ACC112 (cell line): ENCODE measurements at regions not wholly inside any gene's neighbourhood (a gene's known extent, or its start where the extent isn't known, plus 50 kb on each side); places are given as distances from the start of the nearest gene placed in this dataset.

Experiments used
- H2AFZ ChIP-seq: fragments of 200-600 bp; sonication (generic); one replicate; pipeline ENCODE4 v1.6.0; 2017; ENCODE audit warnings: antibody characterized with exemption, low read length; ENCODE audit not compliant: unreplicated experiment
- H3K27ac ChIP-seq: fragments of 200-600 bp; sonication (generic); 2 replicates; pipeline ENCODE4 v1.5.1; 2014; ENCODE audit warnings: low read depth, mild to moderate bottlenecking, antibody characterized with exemption, low read length, moderate library complexity
- H3K27me3 ChIP-seq: fragments of 200-600 bp; sonication (generic); 2 replicates; pipeline ENCODE4 v1.6.1; 2014; ENCODE audit warnings: mild to moderate bottlenecking, antibody characterized with exemption, low read length, moderate library complexity, mixed read lengths; ENCODE audit not compliant: insufficient read depth
- H3K36me3 ChIP-seq: fragments of 200-600 bp; sonication (generic); 2 replicates; pipeline ENCODE4 v1.6.1; 2016; ENCODE audit warnings: mild to moderate bottlenecking, antibody characterized with exemption, low read length, moderate library complexity, mixed read lengths; ENCODE audit not compliant: insufficient read depth
- H3K4me1 ChIP-seq: fragments of 200-600 bp; sonication (generic); one replicate; pipeline ENCODE4 v1.6.1; 2016; ENCODE audit warnings: low read length, mixed read lengths; ENCODE audit not compliant: insufficient read depth, unreplicated experiment, control insufficient read depth
- H3K4me3 ChIP-seq: fragments of 200-600 bp; sonication (generic); 2 replicates; pipeline ENCODE4 v1.5.1; 2014; ENCODE audit warnings: mild to moderate bottlenecking, low read depth, low read length
- H3K79me2 ChIP-seq: fragments of 200-600 bp; sonication (generic); one replicate; pipeline ENCODE4 v1.6.0; 2016; ENCODE audit warnings: low read length; ENCODE audit not compliant: control insufficient read depth, unreplicated experiment, insufficient read depth

DNA sequence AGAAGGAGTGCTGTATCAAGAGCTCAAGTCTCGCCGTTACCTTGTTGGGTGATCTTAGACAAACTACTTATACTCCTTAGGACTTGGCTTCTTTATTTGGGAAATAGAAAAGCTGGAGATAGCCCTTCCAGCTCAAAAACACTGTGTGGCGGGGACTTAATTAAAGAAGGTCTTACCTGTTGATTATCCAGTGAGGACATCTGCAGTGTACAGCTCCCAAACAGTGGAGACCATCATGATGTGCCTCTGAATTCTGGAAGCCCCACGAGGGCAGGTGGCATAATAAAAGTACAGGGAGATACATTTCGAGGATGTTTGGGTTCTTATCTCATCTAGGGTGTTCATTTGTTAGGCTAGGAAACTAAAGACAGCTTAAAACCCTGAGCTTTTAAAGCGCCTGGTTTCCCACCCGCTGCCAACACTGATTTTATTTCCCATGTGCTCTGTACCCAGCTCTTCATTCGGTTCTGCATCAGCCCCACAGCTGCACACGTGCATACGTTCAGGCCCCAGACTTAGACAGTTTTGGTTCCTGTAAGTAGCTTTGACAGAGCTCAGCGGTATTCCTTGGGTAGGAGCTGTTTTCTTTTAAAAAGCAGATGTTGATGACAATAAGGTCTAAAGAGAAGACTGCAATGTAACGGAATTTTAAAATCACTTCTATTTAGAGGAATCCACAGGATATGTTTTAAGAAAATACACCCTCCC is 80.5 kb upstream of the SIX2 start:
- H3K4me1 ChIP-seq = no peaks in the 10 kb centered on the region
- no peaks in the 10 kb centered on the region for H3K36me3 ChIP-seq
- no peak overlapping the region for H3K4me3 ChIP-seq
- H3K79me2 ChIP-seq = no peaks in the 10 kb centered on the region
- no peak overlapping the region for H2AFZ ChIP-seq
- H3K27me3 ChIP-seq = no peaks in the 10 kb centered on the region
- H3K27ac ChIP-seq = no peak overlapping the region

DNA sequence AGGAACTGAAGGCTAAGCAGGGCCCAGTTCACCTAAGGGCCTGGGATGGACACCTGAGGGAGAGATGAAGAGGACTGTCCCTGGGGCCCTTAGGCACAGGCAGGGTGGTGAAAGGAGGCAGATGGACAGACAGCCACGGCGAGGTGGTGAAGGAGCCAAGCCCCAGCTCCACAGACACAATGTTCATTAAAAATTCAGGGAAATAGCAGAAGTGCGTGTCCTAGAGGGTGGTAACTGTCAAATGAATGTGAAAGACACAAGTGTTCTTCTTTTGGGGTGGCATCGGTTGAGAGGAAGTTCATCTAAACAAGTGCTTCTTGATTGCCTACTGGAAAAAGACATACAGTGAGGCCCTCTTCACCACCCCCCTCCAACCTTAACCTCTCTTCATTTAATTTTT is 76.2 kb upstream of the SIX2 start:
- H3K4me1 ChIP-seq = no peaks in the 10 kb centered on the region
- no peaks in the 10 kb centered on the region for H3K36me3 ChIP-seq
- H3K27me3 ChIP-seq = no peaks in the 10 kb centered on the region
- H3K79me2 ChIP-seq = no peaks in the 10 kb centered on the region
- H2AFZ ChIP-seq = no peak overlapping the region
- H3K27ac ChIP-seq = no peak overlapping the region
- H3K4me3 ChIP-seq = no peak overlapping the region

DNA sequence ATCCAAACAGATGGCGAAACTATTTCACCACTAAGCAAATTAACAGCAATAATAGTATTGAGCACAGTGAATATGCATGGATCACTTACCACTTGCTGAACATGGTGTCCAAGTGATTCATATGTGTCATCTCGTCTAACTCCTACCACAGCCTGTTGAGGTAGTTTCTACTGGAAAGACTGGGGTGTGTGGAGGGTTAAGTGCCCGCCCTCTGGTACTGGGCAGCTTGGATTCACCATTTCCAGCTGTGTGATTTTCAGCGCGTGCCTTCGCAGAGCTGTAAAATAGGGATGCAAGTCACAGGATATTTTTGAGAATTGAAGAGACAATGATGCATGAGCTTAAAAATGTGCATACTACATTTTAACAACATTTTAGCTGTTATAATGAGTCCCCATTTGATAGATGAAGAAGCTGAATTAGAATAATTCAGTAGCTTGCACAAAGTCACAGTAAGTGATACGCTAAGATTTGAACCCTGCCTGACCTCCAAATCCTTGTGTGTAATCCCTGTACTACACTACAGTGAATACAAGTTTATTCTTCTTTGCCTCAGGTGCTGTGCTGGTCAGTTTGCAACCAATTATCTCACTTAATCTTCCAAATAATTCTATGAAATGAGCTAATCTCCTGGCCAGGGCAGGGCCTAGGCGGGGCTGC is 75.2 kb upstream of the SIX2 start:
- Histone ChIP-seq H3K27me3 (no peaks in the 10 kb centered on the region), H3K4me3 (no peak overlapping the region), H2AFZ (no peak overlapping the region), H3K79me2 (no peaks in the 10 kb centered on the region), H3K4me1 (no peaks in the 10 kb centered on the region), H3K27ac (no peak overlapping the region), H3K36me3 (no peaks in the 10 kb centered on the region)

DNA sequence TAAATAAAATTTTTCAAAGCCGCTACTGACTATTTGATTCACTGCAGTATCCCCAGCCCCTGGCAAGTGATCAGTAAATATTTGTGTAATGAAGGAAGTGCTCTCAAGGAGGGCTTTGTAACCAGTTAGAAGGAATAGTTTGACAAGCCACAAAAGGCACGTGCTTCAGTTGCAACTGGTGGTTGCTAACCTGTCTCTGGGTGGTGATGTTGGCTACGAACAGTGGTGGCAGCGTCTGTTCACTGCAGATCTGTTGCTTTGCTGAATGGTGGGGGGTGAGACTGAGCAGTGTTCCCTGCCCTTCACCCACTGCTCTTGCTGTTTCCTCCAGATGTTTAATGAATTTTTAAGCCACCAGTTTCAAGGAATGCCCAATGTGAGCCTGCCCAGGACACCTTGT is 73.9 kb upstream of the SIX2 start:
- no peak overlapping the region for H3K4me3 ChIP-seq
- no peak overlapping the region for H3K27ac ChIP-seq
- H3K79me2 ChIP-seq = no peaks in the 10 kb centered on the region
- no peaks in the 10 kb centered on the region for H3K36me3 ChIP-seq
- H3K4me1 ChIP-seq = no peaks in the 10 kb centered on the region
- no peak overlapping the region for H2AFZ ChIP-seq
- no peaks in the 10 kb centered on the region for H3K27me3 ChIP-seq

DNA sequence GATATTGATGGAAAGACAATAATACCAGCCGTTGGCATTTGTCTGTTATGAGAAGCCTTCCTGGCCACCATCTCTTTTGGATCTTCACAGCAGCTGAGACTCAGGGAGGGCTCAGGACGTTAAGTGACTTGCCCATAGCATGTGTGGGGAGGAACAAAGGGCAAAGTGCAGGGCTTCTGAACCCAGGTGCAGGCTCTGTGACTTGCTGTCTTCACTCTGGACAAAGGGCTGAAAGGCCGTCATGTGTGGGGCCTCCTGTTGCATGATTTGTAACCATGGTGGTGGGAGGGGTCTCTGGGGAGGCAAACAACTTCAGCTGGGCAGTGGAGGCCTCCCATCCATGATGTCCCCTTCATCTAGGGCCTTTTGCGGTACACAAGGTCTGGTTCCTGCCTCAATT is 65.5 kb upstream of the SIX2 start:
- no peak overlapping the region for H3K4me3 ChIP-seq
- H3K27ac ChIP-seq = no peak overlapping the region
- H3K79me2 ChIP-seq = no peaks in the 10 kb centered on the region
- H3K27me3 ChIP-seq = 0 out of 2 replicates have a peak, but pooled peaks cover 4% of the 10 kb centered on the region
- no peaks in the 10 kb centered on the region for H3K36me3 ChIP-seq
- no peak overlapping the region for H2AFZ ChIP-seq
- H3K4me1 ChIP-seq = peaks cover 6% of the 10 kb centered on the region

DNA sequence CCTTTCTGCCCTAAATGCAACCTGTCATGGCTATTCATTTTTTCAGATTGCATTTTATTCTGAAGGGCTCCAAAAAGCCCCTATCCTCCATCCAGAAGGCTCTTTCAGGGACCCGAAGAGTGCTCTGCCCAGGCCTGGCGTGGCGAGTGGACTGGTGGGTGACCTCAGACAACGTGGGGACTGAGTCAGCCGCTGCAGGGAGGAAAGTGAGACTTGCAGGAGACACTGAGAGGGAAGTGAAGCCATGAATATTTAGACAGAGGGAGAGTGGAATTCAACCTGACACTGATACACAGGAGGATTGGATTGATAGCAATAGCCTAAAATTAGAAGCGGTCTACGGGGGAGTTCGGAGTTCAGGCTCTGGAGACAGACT is 63.6 kb upstream of the SIX2 start:
- Histone ChIP-seq H3K27me3 (0 out of 2 replicates have a peak, but pooled peaks cover 4% of the 10 kb centered on the region), H3K4me1 (peaks cover 6% of the 10 kb centered on the region), H3K4me3 (no peak overlapping the region), H3K79me2 (no peaks in the 10 kb centered on the region), H3K36me3 (no peaks in the 10 kb centered on the region), H3K27ac (no peak overlapping the region), H2AFZ (no peak overlapping the region)

DNA sequence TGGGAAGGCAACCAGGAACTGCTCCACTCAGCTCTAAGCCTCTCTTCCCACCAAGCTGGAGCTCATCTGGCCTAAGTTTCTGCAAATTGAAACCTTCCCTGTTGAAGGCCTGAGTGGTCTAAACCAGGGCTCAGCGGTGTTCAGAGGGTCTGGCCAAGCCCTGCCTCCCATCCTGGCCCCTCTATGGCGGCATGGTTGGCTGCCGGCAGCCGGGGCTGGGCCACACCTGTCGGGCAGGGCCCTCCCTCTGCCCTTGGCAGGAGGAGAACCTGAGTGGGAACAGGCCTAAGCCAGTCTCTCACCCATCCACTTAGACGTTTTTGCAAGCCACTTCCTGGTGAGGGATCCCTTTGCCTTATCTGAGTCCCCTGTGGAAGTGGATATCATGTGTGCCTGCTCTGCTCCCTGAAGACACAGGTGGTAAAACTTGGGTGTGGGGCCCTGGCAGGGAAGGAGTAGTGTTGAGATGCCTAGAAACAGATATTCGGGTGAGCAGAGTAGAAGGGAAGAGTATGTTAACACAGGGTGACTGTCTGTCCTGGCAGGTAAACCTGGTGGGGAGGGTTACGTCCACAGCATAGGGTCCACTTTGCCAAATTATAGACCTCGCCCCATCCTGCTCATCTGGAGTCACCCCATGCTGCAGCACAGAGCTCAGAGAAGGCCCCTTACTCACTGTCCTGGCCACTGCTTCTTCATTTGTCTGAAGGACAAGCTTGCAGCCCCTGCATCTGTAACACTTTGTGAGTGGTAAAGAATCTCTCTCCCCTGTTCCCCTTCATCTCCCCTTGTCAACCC is 63.0 kb upstream of the SIX2 start:
- no peaks in the 10 kb centered on the region for H3K79me2 ChIP-seq
- no peak overlapping the region for H3K27ac ChIP-seq
- no peak overlapping the region for H2AFZ ChIP-seq
- H3K36me3 ChIP-seq = no peaks in the 10 kb centered on the region
- peaks cover 6% of the 10 kb centered on the region for H3K4me1 ChIP-seq
- no peak overlapping the region for H3K4me3 ChIP-seq
- 0 out of 2 replicates have a peak, but pooled peaks cover 4% of the 10 kb centered on the region for H3K27me3 ChIP-seq

DNA sequence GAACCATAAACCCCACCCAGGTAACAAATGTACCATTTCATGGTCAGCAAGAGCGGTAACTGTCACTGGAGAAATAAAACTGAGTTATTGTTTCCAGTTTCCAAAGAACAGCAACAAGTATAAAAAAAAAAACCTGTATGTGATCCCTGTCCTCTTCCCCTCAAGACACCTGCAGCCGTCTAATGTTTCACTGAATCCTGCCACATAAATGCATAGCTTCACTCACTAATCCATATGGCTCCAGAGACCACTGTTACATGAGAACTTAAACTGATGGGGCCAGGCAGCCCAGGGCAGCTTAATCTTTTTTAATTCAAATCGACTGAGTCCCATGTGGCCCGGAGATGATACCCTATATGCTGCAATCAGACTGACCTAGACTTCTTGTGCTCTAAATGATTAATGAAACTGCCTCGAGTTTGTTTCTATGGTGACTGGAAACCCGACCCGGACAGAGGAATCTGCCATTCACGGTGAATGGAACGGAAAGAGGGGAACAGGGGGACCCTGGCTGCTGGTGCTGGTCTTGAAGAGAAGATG is 60.9 kb upstream of the SIX2 start:
- Histone ChIP-seq H3K4me1 (peaks cover 6% of the 10 kb centered on the region), H3K27ac (no peak overlapping the region)

DNA sequence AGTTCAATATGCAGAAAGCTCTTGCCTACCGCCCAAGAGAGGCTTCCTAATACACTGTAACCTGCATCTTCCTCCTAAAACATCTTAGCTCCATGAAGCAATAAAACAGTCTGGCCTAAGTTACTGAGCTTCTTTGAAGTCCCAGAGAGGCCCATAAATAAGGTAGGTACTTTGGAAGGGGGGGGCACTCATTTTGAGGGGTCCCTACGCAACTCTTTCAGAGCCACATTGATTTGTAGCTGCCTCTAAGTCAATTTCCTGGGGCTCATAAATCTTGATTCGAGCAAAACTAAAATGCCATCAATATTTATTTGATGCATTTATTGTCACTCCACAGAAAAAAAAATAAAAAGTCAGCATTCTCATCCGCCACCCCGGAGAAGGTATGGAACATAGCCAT is 60.4 kb upstream of the SIX2 start:
- H3K27ac ChIP-seq = no peak overlapping the region
- no peaks in the 10 kb centered on the region for H3K36me3 ChIP-seq
- no peaks in the 10 kb centered on the region for H3K79me2 ChIP-seq
- no peak overlapping the region for H3K4me3 ChIP-seq
- peaks cover 6% of the 10 kb centered on the region for H3K4me1 ChIP-seq
- no peak overlapping the region for H2AFZ ChIP-seq
- 0 out of 2 replicates have a peak, but pooled peaks cover 4% of the 10 kb centered on the region for H3K27me3 ChIP-seq

More for the DNA sequence above, 60.9 kb upstream of the SIX2 start:
- Histone ChIP-seq H3K27me3 (0 out of 2 replicates have a peak, but pooled peaks cover 4% of the 10 kb centered on the region), H3K36me3 (no peaks in the 10 kb centered on the region), H2AFZ (no peak overlapping the region), H3K4me3 (no peak overlapping the region), H3K79me2 (no peaks in the 10 kb centered on the region)

DNA sequence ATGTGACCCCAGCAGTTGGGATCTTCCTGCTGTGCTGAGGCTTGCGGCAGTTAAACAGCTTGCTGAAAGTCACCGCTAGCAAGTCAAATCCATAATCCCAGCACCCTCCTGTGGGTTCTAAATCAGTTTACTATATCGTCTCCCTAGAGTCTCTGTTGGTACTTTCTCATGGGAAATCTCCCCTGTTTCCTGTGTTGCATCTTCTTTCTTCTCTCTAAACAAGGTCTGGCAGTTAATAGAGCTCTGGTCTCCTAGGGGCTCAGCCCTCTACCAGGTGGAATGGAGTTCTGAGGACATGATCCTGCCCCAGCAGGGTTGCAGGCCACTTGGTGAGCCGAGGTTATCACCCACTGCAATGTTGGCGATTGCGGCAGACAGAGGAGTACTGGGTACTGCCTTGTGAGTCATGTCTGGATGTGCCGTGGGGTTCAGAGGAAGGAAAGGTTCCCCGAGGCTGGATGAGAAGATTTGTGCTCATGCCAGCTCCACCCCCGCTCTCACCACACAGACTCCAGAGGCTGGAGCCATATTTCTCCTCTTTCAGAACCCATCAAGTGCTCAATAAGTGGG is 59.4 kb upstream of the SIX2 start:
- Histone ChIP-seq H3K27ac (no peak overlapping the region), H3K4me1 (peaks cover 6% of the 10 kb centered on the region), H3K27me3 (0 out of 2 replicates have a peak, but pooled peaks cover 3% of the 10 kb centered on the region), H2AFZ (no peak overlapping the region), H3K36me3 (no peaks in the 10 kb centered on the region), H3K4me3 (no peak overlapping the region), H3K79me2 (no peaks in the 10 kb centered on the region)
